Hepatocyte (in vitro differentiated cells): ENCODE measurements at regions not wholly inside any gene's neighbourhood (a gene's known extent, or its start where the extent isn't known, plus 50 kb on each side); places are given as distances from the start of the nearest gene placed in this dataset.

ENCODE experiments used
- EZH2 ChIP-seq: fragments of 200-600 bp; sonication (generic); IDR thresholded peaks from 2 replicates; pipeline ENCODE4 v1.6.1; 2016; ENCODE audit warnings: antibody characterized with exemption, mild to moderate bottlenecking, borderline replicate concordance
- TF ChIP-seq, protein P1 (sequence below): fragments of 200-600 bp; sonication (generic); IDR thresholded peaks from 2 replicates; pipeline ENCODE4 v1.5.1; 2016; ENCODE audit warnings: antibody characterized with exemption, mild to moderate bottlenecking; ENCODE audit not compliant: poor library complexity

DNA sequence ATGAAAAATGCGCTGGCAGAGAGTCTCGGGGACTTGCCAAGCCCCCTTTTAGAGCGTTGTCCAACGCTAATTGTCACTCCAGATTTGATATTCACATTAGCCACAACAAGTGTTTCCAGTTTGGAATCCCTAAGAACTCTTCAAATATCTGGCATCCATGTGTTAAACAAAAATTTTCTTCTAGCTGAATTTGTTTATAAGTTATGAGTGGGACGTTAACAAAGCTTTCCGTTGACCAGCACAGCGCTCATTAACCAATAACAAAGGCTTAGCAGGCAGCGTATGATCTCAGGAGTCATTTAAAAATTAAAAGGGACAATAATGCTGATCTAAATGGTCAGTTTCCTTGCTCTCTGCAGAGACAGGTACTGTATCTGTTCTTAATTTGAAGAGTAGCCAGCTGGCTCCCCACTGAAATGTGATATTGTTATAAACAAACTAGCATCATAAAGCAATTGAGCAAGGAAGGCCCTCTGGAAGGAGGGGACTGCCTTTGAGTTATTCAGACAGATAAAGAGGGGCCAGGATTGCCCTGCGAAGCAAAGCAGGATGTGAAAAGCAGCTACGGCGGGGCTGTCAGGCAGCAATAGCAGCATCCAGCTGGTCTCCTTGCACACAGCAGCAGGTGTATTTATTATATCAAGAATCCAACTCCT is 337.2 kb upstream of the SALL3 start:
- TF ChIP-seq, protein P1, sequence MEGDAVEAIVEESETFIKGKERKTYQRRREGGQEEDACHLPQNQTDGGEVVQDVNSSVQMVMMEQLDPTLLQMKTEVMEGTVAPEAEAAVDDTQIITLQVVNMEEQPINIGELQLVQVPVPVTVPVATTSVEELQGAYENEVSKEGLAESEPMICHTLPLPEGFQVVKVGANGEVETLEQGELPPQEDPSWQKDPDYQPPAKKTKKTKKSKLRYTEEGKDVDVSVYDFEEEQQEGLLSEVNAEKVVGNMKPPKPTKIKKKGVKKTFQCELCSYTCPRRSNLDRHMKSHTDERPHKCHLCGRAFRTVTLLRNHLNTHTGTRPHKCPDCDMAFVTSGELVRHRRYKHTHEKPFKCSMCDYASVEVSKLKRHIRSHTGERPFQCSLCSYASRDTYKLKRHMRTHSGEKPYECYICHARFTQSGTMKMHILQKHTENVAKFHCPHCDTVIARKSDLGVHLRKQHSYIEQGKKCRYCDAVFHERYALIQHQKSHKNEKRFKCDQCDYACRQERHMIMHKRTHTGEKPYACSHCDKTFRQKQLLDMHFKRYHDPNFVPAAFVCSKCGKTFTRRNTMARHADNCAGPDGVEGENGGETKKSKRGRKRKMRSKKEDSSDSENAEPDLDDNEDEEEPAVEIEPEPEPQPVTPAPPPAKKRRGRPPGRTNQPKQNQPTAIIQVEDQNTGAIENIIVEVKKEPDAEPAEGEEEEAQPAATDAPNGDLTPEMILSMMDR: no peak
- no peak for TF ChIP-seq EZH2
